DMS153 treated with DMSO at 0.1 percent for 48 hours (cell line): ENCODE measurements at regions not wholly inside any gene's neighbourhood (a gene's known extent, or its start where the extent isn't known, plus 50 kb on each side); places are given as distances from the start of the nearest gene placed in this dataset.
"Not testable (repeated sequence)": the region's sequence is repeated elsewhere in the genome, so short reads cannot be mapped to it uniquely, and the experiment has no call there.

Source experiments
- DNase-seq: peaks from one replicate; lab custom pipeline; 2025; ENCODE audit not compliant: unreplicated experiment; lab: John Stamatoyannopoulos, UW

DNA sequence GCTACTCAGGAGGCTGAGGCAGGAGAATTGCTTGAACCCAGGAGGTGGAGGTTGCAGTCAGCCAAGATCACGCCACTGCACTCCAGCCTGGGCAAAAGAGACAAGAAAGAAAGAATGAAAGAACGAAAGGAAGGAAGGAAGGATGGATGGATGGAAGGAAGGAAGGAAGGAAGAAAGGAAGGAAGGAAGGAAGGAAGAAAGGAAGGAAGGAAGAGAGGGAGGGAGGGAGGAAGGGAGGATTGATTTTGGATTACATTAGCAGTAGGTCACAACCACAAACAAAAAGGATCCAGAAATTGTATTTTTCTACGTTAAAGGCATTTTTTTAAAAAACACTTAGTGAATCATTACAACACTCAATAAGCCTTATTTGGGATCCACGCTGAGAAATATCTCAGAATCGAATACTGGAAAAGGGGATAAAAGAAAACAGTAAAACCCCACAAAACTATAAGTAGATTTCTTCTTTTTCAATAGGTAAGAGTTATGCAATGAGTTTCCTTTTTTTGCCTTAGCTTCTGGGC is 136.9 kb upstream of the FREM1 start:
- no peak for DNase-seq

DNA sequence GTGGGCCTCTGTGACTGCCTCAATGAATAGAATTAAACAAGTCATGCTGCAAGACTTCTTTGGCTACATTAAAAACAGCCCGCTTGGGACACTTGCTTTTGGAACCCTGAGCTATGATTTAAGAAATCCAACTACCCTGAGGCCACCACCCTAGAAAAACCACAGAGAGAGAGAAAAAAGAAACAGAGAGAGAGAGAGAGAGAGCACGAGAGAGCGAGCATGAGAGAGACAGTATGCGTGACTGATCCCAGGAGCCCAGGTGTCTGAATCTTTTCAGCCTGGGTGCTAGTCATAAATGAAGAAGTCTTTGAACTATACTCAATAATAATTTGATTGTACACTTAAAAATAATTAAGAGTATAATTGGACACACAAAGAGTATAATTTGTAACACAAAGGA is 123.1 kb upstream of the FREM1 start:
- no peak for DNase-seq

DNA sequence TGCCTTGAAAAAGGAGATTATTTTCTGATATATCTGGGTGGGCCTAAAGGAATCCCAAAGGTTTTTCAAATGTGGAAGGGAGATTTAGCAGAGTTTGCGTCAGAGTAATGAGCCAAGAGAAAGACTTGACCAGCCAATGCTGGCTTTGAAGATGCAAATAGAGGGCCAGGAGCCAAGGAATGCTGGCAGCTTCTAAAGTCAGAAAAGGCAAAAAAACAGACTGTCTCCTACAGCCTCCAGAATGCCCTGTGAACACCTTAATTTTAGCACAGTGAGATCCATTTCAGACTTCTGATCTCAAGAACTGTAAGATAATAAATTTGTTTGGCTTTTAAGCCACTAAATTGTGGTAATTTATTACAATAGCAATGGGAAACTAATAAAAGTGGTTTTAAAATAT is 122.6 kb upstream of the FREM1 start:
- no peak for DNase-seq

- DNase-seq: no peak
Measured at GRCh38 chr9:15021146-15021545, 110.9 kb upstream of the FREM1 start.

DNA sequence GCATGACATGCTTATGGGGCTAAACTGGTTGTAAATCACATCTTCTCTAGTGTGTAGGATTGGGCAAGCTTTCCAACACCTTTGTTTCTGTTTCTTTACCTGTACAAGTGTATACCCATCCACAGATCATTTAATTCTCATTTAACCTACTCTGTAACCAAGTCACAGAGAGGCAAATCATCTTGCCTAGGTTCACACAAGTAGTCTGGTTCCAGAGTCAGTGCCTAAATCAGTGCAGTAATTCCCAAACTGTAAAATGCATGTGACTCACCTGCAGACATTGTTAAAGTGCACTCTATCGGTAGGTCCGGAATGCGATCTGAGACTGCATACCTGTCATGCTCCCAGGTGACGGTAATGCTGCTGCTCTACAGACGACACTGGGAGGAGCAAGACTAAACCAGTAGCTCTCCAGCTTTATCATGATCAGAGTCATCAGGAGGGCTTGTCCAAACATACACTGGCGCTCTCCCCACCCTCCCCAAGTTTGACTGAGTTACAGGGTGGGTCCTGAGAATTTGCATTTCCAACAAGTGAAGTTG is 107.9 kb upstream of the FREM1 start:
- DNase-seq: no peak

DNA sequence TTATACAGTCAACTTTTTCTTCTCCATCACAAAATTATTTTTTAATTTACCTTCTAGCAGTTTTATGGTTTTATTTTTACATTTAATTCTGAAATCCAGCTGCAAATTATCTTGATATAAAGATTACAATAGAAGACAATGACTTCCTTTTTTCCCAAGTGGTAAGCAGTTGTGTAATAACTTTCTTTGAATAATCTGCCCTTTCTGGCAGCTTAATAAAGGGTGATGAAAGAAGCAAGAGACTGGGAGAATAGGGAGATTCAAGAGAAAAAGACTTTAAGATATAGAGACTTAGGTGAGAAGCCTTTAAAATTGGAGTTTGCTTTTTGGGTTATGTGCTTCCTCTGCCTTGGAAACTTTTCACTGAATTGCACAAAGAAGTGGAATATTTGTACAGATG is 100.4 kb upstream of the FREM1 start:
- no peak for DNase-seq

DNA sequence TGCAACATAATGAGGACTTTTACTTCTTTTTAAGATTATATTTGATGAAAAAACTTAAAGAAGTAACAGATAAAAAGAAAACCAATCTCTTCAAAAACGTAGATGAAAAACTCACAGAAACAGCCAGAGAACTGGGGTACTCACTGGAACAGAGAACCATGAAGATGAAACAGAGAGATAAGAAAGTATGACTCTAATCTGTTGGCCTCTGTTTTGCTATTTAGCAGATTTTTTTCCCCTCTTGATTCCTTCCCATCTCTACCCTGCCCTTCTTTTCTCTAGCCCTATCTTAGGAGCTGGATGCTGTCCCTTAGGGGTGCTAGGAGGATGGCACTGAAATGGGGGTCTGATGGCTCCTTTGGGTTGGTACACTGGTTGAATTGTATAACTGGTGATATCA is 97.5 kb upstream of the FREM1 start:
- DNase-seq: no peak

DNA sequence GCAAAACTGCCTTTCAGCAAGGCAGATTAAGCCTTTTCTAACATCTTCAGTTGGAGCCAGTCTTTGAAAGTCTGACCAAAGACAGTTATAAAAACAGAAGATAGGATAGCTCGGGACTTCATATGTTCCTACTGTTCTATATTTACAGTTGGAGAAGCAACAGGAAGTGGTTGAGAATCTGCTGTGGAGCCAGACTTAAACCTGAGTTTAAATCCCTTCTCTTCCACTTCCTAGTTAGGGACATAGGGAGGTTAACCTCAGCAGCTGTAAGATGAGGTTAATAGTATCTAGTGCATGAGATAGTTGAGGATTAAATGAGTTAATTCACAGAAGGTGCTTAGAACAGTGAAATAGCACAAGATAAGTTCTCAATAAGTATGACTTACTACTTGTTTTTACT is 84.5 kb upstream of the FREM1 start:
- no peak for DNase-seq

GRCh38 chr9:14993901-14994554 is 83.8 kb upstream of the FREM1 start:
- DNase-seq: no peak

DNA sequence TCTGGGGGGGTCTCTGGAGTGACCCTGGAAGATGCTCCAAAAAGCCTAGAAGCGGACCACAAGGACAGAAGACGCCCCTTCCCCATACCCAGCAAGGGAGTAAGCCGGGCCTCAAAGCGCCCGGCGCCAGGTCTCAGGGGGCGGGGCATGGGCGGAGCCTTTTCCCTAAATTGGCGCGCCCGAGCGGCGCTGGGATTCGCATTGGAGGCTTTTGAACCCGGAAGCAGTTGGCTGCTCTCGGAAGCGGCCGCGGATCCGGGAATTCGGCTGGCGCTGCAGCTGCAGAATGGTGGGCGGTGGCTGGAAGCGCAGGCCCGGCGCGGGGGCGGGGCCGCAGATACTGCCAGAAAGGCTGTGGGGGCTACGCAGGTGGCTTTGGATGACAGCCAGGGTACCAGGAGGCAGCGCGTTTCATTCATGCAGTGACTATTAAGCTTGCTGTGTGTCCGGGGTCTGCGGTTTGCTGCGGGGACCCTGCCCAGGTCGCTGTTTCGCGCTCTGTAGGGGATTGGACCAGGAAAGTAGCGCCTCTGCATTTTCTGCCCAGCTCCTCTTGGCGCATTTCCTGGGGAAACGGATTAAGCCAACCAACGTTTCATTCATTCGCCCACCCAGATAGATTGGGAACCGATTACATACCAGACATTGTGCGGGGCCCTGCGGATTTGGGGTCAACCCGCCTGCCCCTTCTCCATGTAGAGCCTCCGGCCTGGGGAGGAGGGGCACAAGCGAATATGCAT is 83.0 kb upstream of the FREM1 start:
- DNase-seq: no peak

DNA sequence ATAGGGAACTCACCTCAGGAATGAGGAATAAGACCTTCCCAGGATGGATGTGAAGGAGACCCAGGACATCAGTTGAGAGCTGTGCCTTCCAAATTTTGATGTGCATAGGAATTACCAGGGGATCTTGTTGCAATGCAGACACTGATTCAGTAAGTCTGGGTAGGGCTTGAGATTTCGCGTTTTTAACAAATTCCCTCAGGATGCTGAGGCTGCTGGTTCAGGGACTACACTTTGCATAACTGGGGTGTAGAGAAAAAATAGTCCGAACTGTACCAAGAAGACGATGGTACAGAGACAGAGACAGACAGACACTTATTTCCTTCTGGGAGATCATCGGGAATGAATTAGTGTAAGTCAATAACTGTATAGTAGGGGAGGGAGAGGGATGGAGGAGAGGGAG is 82.3 kb upstream of the FREM1 start:
- no peak for DNase-seq

- DNase-seq: no peak
Measured at GRCh38 chr9:14992081-14992480, 81.9 kb upstream of the FREM1 start.

DNA sequence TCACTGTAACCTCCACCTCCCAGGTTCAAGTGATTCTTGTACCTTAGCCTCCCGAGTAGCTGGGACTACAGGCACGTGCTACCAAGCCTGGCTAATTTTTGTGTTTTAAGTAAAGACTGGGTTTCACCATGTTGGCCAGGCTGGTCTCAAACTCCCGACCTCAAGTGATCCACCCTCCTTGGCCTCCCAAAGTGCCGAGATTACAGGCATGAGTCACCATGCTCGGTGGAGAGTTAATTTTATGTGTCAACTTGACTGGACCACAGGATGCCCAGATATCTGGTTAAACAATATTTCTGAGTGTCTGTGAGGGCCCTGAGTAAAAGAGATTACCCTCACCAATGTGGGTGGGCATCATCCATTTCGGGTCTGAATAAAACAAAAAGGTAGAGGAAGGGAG is 80.4 kb upstream of the FREM1 start:
- not testable (repeated sequence) for DNase-seq

DNA sequence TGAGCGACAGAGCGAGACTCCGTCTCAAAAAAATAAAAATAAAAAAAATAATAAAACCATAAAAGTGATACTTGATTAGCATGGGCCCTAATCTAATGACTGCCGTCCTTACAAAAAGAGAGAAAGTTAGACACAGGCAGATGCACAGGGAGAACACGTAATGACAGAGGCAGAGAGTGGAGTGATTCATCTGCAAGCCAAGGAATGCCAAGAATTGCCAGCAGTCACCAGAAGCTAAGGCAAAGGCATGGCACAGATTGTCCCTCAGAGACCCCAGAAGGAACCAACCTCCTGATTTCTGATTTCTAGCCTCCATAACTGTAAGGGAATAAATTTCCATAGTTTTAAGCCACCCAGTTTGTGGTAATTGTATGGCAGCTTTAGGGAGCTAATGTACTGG is 79.6 kb upstream of the FREM1 start:
- no peak for DNase-seq

DNA sequence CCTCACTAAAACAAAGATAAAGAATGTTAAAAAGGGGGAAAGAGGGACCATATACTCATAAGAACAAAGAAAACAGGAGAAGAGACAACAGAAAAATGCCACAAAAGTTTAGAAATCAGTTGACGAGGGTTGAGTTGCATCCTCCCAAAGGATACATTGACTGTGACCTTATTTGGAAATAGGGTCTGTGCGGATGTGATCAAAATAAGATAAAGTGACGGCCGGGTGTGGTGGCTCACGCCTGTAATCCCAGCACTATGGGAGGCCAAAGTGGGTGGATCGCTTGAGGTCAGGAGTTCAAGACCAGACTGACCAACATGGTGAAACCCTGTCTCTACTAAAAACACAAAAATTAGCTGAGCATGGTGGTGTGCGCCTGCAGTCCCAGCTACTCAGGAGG is 79.1 kb upstream of the FREM1 start:
- not testable (repeated sequence) for DNase-seq

DNA sequence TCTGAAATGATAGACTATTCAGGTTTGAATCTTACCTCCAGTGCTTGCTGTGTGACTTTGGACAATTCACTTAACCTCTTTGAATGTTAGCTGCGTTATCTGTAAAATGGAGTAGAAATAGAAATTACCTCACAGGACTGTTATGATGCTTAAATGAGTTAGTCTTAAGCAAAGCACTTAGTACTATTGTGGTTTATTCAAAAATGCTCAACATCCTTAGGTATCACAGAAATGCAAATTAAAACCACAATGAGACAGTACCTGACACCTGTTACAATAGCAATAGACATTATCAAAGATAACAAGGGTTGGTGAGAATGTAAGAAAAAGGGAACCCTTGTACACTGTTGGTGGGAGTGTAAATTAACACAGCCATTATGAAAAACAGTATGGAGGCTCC is 77.6 kb upstream of the FREM1 start:
- no peak for DNase-seq

- no peak for DNase-seq
Measured at GRCh38 chr9:14985419-14985818, 75.2 kb upstream of the FREM1 start.

GRCh38 chr9:14983599-14983998 is 73.4 kb upstream of the FREM1 start:
- no peak for DNase-seq

DNA sequence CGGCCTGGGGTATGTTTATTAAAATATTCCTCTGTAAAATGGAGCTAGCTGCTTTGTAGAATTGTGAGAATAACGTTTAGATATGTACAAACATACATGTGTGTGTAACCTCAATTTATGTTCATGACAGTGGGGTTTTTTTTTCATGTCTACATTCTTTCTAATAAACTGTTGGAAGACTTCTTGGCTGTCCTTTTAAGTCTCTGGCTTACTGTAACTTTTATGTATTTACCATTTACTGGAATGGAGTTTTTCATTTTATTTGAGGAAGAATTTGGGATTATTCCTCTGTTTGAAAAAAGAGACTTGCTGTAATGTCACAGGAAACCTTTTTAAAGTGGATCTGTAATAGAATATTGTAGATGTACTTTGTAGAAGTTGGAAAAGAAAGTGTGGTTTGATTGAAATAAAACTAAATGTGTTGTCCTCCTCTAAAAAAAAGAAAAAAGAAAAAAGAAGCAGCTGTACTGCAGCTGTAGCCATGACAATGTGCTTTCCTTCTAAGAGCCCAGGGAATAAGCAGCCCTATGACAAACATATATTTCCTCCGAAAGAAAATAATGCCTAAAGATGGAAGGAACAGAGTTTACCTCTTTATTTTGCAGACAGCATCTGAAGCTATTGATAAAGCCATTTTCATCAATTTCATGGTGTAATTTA is 71.2 kb upstream of the FREM1 start:
- DNase-seq: no peak

DNA sequence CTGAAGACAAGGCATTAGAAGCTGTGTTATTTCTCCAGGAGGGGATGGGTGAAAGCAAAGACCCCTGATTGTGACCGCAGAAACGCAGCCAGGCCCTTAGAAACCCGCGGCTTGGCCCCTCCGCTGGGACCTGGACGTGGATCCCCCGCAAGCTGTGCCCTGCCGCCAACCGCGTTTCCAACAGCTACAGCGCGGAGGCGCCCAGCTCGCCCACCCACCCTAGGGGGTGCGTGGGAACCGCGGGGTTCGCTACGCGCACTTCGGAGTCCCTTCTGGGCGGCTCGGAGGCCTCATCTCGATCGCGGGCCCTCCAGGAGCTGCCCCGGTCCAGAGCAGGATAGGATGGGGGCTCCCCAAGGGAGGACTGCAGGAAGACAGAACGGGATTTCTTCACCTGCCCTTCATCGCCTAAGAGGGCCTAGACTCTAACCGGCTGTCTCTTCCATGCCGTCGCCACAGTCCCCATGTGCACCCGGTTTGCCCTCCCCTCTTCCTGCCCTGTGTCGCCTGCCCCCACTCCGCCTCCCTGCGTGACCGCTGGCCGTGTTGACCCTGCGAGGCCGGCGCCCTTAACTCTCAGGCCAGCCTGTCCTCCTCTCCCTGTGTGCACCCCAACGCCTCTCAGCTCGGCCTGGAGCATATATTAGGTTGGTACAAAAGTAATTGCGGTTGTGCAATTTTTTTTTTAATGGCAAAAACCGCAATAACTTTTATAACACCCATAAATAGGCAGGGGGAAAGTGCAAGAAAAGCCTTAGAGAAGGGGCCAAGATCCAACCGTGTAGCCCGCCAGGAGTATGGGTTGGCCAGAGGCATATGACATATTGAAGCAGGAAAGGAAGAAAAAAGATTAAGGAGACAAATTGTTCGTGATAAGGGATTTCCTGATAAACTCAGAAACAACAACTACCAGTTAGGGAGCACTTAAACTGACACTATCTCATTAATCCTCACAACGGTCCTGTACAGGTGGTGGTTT is 68.1 kb upstream of the FREM1 start:
- no peak for DNase-seq
